HG03520 (cell line): ENCODE measurements at regions not wholly inside any gene's neighbourhood (a gene's known extent, or its start where the extent isn't known, plus 50 kb on each side); places are given as distances from the start of the nearest gene placed in this dataset.

Source experiments
- ATAC-seq: cut with Tn5 transposase; IDR thresholded peaks from one replicate; pipeline ENCODE4 v1.9.1; 2021; ENCODE audit warnings: mild to moderate bottlenecking, moderate library complexity; ENCODE audit not compliant: unreplicated experiment

DNA sequence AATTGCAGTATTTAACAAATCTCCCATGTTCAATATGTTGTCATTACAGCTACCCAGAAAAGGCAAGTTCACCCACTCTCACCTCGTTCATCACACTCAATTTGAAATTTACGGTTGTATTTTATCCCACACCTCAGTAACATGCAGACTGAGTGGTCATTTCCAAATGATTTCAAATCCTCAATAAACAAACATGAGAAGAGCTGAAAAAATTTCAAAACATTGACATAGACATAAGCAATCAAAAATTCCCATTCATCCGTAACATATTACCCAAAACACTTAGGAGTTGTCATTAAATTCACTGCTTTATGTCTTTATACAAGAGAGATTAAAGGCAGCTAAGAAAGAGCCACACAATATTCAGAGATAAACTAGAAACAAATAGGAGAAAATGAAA lies 61.7 kb upstream of the NEBL start:
- ATAC-seq: no peak

GRCh38 chr10:20958225-20958624 lies 61.1 kb upstream of the NEBL start:
- ATAC-seq: no peak

- no peak for ATAC-seq
Measured at GRCh38 chr10:20957744-20958143, 60.6 kb upstream of the NEBL start.

GRCh38 chr10:20956843-20957242 lies 59.7 kb upstream of the NEBL start:
- no peak for ATAC-seq

GRCh38 chr10:20955355-20955893 lies 58.3 kb upstream of the NEBL start:
- ATAC-seq: no peak

DNA sequence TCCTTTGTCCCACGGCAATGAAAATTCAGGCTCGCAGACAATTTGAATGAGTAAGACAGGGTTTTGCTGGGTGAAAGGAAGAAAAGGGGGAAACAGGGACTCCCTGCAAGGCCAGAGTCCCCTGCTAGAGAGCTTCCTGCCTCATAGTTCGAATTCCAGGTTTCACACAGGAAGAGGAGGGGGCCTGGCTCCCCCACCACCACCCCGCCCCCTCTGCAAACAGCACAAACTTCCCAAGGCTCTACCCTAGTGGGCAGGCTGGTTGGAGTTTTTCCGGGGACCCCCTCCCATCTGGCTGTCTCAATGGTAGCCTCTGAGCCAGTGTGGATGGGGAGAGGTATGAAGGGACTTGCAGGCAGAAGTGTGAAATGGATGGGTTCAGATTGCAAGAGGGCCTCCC lies 57.4 kb upstream of the NEBL start:
- no peak for ATAC-seq

- no peak for ATAC-seq
Measured at GRCh38 chr10:20953120-20953519, 56.0 kb upstream of the NEBL start.

GRCh38 chr10:20949967-20950366 lies 52.9 kb upstream of the NEBL start:
- ATAC-seq: no peak

GRCh38 chr10:20948686-20949327 lies 51.7 kb upstream of the NEBL start:
- no peak for ATAC-seq
